Nephron progenitor cell (in vitro differentiated cells): ENCODE measurements at regions not wholly inside any gene's neighbourhood (a gene's known extent, or its start where the extent isn't known, plus 50 kb on each side); places are given as distances from the start of the nearest gene placed in this dataset.
"Not testable (repeated sequence)": the region's sequence is repeated elsewhere in the genome, so short reads cannot be mapped to it uniquely, and the experiment has no call there.

Experiments used
- DNase-seq: peaks from one replicate; pipeline ENCODE4 v3.0.0; 2021
- H3K27ac Mint-ChIP-seq: 2 replicates; pipeline ENCODE4 v1.8.0; 2021; ENCODE audit warnings: mild to moderate bottlenecking, moderate library complexity, mixed read lengths
- H3K27me3 Mint-ChIP-seq: 2 replicates; pipeline ENCODE4 v1.8.0; 2021; ENCODE audit warnings: mild to moderate bottlenecking, low read depth, mixed read lengths; ENCODE audit not compliant: poor library complexity
- H3K36me3 Mint-ChIP-seq: 2 replicates; pipeline ENCODE4 v1.8.0; 2021; ENCODE audit warnings: low read depth, mixed read lengths
- H3K4me1 Mint-ChIP-seq: 2 replicates; pipeline ENCODE4 v1.8.0; 2021; ENCODE audit warnings: mixed read lengths
- H3K4me3 Mint-ChIP-seq: 2 replicates; pipeline ENCODE4 v1.8.0; 2021; ENCODE audit warnings: mild to moderate bottlenecking, moderate library complexity, mixed read lengths
- H3K9me3 Mint-ChIP-seq: 2 replicates; pipeline ENCODE4 v1.8.0; 2021; ENCODE audit warnings: mild to moderate bottlenecking, moderate library complexity, mixed read lengths
- TF ChIP-seq, protein P1 (sequence below): fragments of 200-600 bp; sonication (generic); IDR thresholded peaks from 2 replicates; pipeline ENCODE4 v1.5.0; 2021; ENCODE audit warnings: antibody characterized with exemption

DNA sequence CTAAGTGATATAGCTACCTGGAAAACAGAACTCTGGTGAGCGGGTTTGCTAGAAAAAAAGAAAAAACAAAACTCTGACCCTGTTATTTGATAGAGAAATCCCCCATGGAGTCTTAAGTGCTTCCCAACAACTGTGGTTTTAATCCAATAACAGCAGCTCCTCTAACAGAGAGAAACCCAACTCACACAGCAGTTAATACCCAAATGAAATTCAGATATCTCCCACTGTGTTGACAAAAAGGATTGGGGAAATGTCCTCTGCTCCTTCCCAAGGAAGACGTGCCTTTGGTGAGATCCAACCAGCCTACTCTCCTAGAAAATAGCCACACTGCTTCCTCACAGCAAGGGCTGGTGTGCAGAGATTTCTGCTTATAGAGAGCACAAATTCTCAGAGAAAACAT, 200.4 kb upstream of the FBXL4 start:
- Mint-ChIP-seq H3K4me1 (no peaks in the 10 kb centered on the region), H3K27ac (no peak overlapping the region), H3K27me3 (peaks cover 9% of the 10 kb centered on the region), H3K36me3 (no peaks in the 10 kb centered on the region), H3K4me3 (no peak overlapping the region), H3K9me3 (peaks cover 1% of the 10 kb centered on the region)
- DNase-seq = no peak
- TF ChIP-seq, protein P1, sequence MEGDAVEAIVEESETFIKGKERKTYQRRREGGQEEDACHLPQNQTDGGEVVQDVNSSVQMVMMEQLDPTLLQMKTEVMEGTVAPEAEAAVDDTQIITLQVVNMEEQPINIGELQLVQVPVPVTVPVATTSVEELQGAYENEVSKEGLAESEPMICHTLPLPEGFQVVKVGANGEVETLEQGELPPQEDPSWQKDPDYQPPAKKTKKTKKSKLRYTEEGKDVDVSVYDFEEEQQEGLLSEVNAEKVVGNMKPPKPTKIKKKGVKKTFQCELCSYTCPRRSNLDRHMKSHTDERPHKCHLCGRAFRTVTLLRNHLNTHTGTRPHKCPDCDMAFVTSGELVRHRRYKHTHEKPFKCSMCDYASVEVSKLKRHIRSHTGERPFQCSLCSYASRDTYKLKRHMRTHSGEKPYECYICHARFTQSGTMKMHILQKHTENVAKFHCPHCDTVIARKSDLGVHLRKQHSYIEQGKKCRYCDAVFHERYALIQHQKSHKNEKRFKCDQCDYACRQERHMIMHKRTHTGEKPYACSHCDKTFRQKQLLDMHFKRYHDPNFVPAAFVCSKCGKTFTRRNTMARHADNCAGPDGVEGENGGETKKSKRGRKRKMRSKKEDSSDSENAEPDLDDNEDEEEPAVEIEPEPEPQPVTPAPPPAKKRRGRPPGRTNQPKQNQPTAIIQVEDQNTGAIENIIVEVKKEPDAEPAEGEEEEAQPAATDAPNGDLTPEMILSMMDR = no peak

DNA sequence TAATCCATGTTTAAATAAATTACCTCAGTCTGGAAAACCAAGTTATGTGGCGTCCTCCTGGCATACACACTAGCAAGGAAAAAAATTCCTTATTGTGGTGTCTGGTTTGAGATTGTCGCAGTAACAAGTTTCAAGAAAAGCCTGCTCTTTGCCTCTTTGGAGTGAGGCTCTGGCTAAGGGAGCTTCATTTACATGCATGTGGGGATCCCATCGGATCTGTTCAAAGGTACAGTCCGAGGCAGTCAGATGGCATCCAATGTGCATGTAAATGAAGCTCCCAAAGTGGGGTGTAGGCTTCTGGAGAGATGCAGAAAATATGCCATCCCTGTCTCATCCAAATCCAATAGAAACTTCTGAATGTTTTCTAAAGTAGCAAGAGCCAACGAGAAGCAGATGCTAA, 199.5 kb upstream of the FBXL4 start:
- Mint-ChIP-seq H3K4me1 (no peaks in the 10 kb centered on the region), H3K27ac (no peak overlapping the region), H3K4me3 (no peak overlapping the region), H3K9me3 (peaks cover 6% of the 10 kb centered on the region), H3K36me3 (no peaks in the 10 kb centered on the region), H3K27me3 (peaks cover 12% of the 10 kb centered on the region)
- TF ChIP-seq, protein P1 = no peak
- no peak for DNase-seq

DNA sequence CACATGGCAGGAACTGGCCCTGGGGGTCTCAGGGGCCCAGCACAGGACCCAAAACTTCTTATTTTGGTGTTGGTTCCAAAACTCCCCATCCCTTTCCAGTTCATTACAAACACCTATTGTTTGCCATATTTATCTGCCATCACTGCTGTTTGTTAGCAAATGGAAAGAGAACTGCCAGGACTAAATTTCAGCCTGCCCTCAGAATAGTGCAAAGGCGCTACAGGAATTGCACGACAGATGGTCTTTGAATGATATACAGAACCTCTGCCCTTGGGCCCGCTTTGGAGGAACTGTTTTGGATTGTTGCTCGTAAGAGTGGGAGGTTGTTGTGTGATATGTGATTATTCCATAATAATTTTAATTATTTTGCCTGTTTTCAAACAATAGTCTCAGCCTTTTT, 199.0 kb upstream of the FBXL4 start:
- TF ChIP-seq, protein P1 = no peak
- H3K9me3 Mint-ChIP-seq = peaks cover 6% of the 10 kb centered on the region
- H3K4me1 Mint-ChIP-seq = no peaks in the 10 kb centered on the region
- no peaks in the 10 kb centered on the region for H3K36me3 Mint-ChIP-seq
- no peak overlapping the region for H3K27ac Mint-ChIP-seq
- no peak overlapping the region for H3K4me3 Mint-ChIP-seq
- peaks cover 11% of the 10 kb centered on the region for H3K27me3 Mint-ChIP-seq
- DNase-seq = no peak

DNA sequence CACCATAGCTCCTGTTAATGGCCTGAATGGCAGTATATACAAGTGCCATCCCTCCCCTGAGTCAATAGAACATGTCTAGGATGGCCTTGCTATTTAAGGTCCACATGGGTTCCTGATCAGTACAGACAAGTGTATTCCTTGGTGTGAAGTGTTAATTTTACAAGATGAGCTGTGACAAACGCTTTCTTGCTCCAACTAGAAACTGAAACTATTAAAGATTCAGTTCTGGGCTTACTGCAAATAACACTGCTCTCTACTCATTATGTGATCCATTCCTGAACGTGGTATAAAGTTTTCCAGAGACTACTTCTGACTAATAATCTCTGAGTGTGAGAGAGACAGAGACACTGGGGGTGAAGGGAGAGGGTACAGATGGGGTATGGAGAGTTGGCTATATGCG, 198.0 kb upstream of the FBXL4 start:
- TF ChIP-seq, protein P1 = no peak
- no peaks in the 10 kb centered on the region for H3K4me1 Mint-ChIP-seq
- H3K36me3 Mint-ChIP-seq = no peaks in the 10 kb centered on the region
- peaks cover 10% of the 10 kb centered on the region for H3K9me3 Mint-ChIP-seq
- H3K27me3 Mint-ChIP-seq = peaks cover 3% of the 10 kb centered on the region
- no peak for DNase-seq
- no peak overlapping the region for H3K4me3 Mint-ChIP-seq
- no peak overlapping the region for H3K27ac Mint-ChIP-seq

DNA sequence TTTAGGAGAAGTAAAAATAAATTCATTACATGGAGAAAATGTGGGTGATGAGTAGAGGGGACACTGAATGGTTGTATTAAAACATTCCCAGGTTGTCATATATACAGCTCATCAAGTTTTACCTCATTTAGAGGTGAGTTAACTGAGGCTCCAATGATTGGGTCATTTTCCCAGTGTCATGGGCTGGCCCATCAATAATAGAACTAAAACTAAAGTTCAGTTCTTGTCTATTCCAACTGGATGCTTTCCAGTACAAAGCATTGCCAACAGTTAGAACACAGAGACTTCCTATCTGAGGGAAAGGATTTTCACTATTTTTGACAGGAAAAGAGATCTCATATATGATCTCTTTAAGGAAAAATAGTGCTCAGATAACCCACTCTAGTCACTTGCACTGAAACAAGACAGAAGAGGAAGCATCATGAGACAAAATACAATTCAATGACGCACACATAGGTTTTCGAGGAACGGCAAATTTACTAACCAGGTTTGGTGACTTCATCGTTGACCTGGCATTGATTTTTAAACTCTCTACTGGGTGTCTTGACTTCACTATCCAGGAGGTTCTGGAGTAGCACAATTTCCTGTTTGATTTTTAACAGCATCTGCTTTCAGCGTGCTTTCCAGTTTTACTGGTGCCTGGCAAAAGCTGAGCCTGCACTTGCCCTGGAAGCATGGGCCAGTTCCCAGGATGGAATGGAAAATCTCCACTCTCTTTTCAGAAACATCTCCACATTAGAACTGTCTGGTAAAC, 195.5 kb upstream of the FBXL4 start:
- TF ChIP-seq, protein P1 = no peak
- Mint-ChIP-seq H3K4me3 (no peak overlapping the region), H3K27me3 (peaks cover 3% of the 10 kb centered on the region), H3K9me3 (peaks cover 10% of the 10 kb centered on the region), H3K36me3 (no peaks in the 10 kb centered on the region), H3K27ac (no peak overlapping the region), H3K4me1 (no peaks in the 10 kb centered on the region)
- no peak for DNase-seq

DNA sequence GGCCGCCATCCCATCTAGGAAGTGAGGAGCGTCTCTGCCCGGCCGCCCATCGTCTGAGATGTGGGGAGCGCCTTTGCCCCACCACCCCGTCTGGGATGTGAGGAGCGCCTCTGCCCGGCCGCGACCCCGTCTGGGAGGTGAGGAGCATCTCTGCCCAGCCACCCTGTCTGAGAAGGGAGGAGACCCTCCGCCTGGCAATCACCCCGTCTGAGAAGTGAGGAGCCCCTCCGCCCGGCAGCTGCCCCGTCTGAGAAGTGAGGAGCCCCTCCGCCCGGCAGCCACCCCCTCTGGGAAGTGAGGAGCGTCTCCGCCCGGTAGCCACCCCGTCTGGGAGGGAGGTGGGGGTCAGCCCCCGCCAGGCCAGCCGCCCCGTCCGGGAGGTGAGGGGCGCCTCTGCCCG, 194.2 kb upstream of the FBXL4 start:
- not testable (repeated sequence) for H3K4me3 Mint-ChIP-seq, H3K27ac Mint-ChIP-seq, H3K27me3 Mint-ChIP-seq

More for the DNA sequence above, 194.2 kb upstream of the FBXL4 start:
- H3K9me3 Mint-ChIP-seq = peaks cover 10% of the 10 kb centered on the region
- H3K36me3 Mint-ChIP-seq, H3K4me1 Mint-ChIP-seq, DNase-seq: not testable (repeated sequence)
